ENCODE measurements at regions not wholly inside any gene's neighbourhood (a gene's known extent, or its start where the extent isn't known, plus 50 kb on each side); places are given as distances from the start of the nearest gene placed in this dataset.

GRCh38 chr1:5254975-5255374 lies 600.6 kb downstream of the AJAP1 start:
- no peak overlapping the region for H3K4me3 ChIP-seq
- no peaks in the 10 kb centered on the region for H3K27me3 ChIP-seq
- Mint-ChIP-seq H3K36me3 (no peaks in the 10 kb centered on the region), H3K9me3 (peaks cover 20% of the 10 kb centered on the region), H3K27me3 (ENCODE audit: insufficient read depth, low read depth) (peaks cover 3% of the 10 kb centered on the region), H3K27ac (no peak overlapping the region), H3K4me3 (no peak overlapping the region), H3K4me1 (no peaks in the 10 kb centered on the region)
- no peak overlapping the region for H2AFZ ChIP-seq (replicated peaks)
- no peaks in the 10 kb centered on the region for H3K36me3 ChIP-seq
- TF ChIP-seq EZH2phosphoT487 (IDR thresholded peaks at IDR 0.05): no peak
- no peak for TF ChIP-seq EZH2 (IDR thresholded peaks at IDR 0.05)
- no peak for TF ChIP-seq CTCF (IDR thresholded peaks at IDR 0.05)
- no peak overlapping the region for H3K27ac ChIP-seq
- H3K9me3 ChIP-seq (ENCODE audit: low read depth): peaks cover 9% of the 10 kb centered on the region
- no peak overlapping the region for H3K9ac ChIP-seq
- no peaks in the 10 kb centered on the region for H4K20me1 ChIP-seq (ENCODE audit: low read depth)
- H3K79me2 ChIP-seq (ENCODE audit: low read depth): no peaks in the 10 kb centered on the region
- H3F3A ChIP-seq (ENCODE audit: low read depth): no peaks in the 10 kb centered on the region
- H3K4me2 ChIP-seq: no peak overlapping the region
- no peak for DNase-seq (ENCODE audit: low spot score)
- no peaks in the 10 kb centered on the region for H3K4me1 ChIP-seq

DNA sequence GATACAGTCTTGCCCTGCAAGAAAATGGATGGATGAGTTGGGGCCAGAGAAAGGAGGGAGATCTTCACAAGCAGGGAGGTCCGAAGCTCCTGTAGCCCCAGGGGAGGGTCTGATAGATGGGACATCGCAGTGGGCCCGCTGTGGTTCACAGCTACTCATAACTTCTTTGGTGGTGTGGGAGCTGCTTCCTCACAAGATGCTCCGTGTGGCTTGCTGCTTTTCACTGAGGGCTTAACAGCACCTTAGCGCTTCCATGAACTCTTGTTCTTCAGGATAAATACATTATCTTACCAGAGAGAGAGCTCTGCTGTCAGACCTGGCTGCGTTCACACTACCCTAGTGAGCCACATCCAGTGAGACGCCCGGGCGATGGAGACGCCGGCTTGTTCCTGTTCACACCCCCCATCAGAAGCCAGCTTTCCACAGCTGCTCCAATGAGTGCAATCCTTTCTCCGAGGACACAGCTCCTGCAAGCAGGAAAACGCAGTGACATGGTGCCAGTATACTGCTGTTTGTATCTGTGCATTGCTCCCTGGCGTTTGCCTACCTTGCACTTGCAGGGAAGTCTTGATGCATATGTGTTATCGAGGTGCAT lies 599.8 kb downstream of the AJAP1 start:
- H3F3A ChIP-seq (ENCODE audit: low read depth): no peaks in the 10 kb centered on the region
- H3K4me1 ChIP-seq: no peaks in the 10 kb centered on the region
- H3K27ac ChIP-seq: no peak overlapping the region
- Mint-ChIP-seq H3K4me1 (no peaks in the 10 kb centered on the region), H3K9me3 (peaks cover 14% of the 10 kb centered on the region), H3K27me3 (ENCODE audit: insufficient read depth, low read depth) (peaks cover 2% of the 10 kb centered on the region), H3K36me3 (no peaks in the 10 kb centered on the region), H3K27ac (no peak overlapping the region), H3K4me3 (no peak overlapping the region)
- H3K4me2 ChIP-seq: no peak overlapping the region
- no peak overlapping the region for H3K9ac ChIP-seq
- no peak overlapping the region for H3K4me3 ChIP-seq
- H2AFZ ChIP-seq (replicated peaks): no peak overlapping the region
- peaks cover 9% of the 10 kb centered on the region for H3K9me3 ChIP-seq (ENCODE audit: low read depth)
- H3K27me3 ChIP-seq: no peaks in the 10 kb centered on the region
- DNase-seq (ENCODE audit: low spot score): no peak
- TF ChIP-seq EZH2 (IDR thresholded peaks at IDR 0.05): no peak
- no peak for TF ChIP-seq EZH2phosphoT487 (IDR thresholded peaks at IDR 0.05)
- no peak for TF ChIP-seq CTCF (IDR thresholded peaks at IDR 0.05)
- no peaks in the 10 kb centered on the region for H3K79me2 ChIP-seq (ENCODE audit: low read depth)
- no peaks in the 10 kb centered on the region for H4K20me1 ChIP-seq (ENCODE audit: low read depth)
- no peaks in the 10 kb centered on the region for H3K36me3 ChIP-seq

GRCh38 chr1:5253036-5253435 lies 598.6 kb downstream of the AJAP1 start:
- Mint-ChIP-seq H3K4me3 (no peak overlapping the region), H3K4me1 (no peaks in the 10 kb centered on the region), H3K36me3 (no peaks in the 10 kb centered on the region), H3K27ac (no peak overlapping the region), H3K9me3 (peaks cover 7% of the 10 kb centered on the region), H3K27me3 (ENCODE audit: insufficient read depth, low read depth) (peaks cover 2% of the 10 kb centered on the region)
- Histone ChIP-seq H3K4me2 (no peak overlapping the region), H3F3A (ENCODE audit: low read depth) (no peaks in the 10 kb centered on the region), H3K4me3 (no peak overlapping the region), H3K36me3 (no peaks in the 10 kb centered on the region), H3K27ac (no peak overlapping the region), H3K9ac (no peak overlapping the region), H3K9me3 (ENCODE audit: low read depth) (peaks cover 1% of the 10 kb centered on the region), H2AFZ (replicated peaks) (no peak overlapping the region), H3K4me1 (no peaks in the 10 kb centered on the region), H3K27me3 (no peaks in the 10 kb centered on the region), H4K20me1 (ENCODE audit: low read depth) (no peaks in the 10 kb centered on the region), H3K79me2 (ENCODE audit: low read depth) (no peaks in the 10 kb centered on the region)
- DNase-seq (ENCODE audit: low spot score): no peak
- TF ChIP-seq EZH2 (IDR thresholded peaks at IDR 0.05): no peak
- TF ChIP-seq CTCF (IDR thresholded peaks at IDR 0.05): no peak
- no peak for TF ChIP-seq EZH2phosphoT487 (IDR thresholded peaks at IDR 0.05)

All from neural progenitor cell (in vitro differentiated cells).